ENCODE measurements at regions not wholly inside any gene's neighbourhood (a gene's known extent, or its start where the extent isn't known, plus 50 kb on each side); places are given as distances from the start of the nearest gene placed in this dataset.

DNA sequence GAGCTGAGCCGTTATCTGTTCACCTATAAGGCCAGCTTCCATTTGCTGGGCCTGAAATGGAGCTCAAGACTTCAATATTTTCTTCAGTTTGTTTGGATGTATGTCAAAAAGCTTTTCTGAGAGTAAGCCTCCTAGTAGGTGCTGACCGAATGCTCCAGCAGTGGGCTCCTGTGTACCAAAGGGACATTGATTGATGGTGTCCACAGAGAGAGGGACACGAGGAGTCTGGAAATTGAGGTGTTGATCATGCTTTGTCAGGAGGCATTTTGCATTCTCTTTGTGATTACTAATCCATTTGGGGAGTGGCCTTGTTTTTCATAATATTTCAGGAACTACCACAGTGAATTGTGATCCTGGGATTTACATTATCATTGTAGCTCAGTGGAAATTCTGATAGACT, 107.7 kb upstream of the SLC38A2 start:
- Histone ChIP-seq H3K27ac (ENCODE audit: low read depth, low read length) (no peak overlapping the region), H3K9me2 (ENCODE audit: insufficient read depth) (peaks cover 5% of the 10 kb centered on the region; the same call in 1 of the 2 replicates), H3K79me2 (ENCODE audit: insufficient read depth, low read length) (peaks cover 3% of the 10 kb centered on the region; the same call in 1 of the 2 replicates), H3K27me3 (ENCODE audit: insufficient read depth, low read length) (no peaks in the 10 kb centered on the region), H3K4me1 (ENCODE audit: control insufficient read depth in 1 of 2, insufficient read depth in 2 of 2, low read length in 2 of 2) (peaks cover 43 to 63% of the 10 kb centered on the region in 2 experiments), H3K4me3 (replicated peaks in 1 of 2; ENCODE audit: low read depth in 1 of 2, low read length in 2 of 2) (no peak overlapping the region), H3K4me2 (ENCODE audit: low read length) (no peak overlapping the region), H3K36me3 (ENCODE audit: control insufficient read depth in 1 of 2, insufficient read depth in 2 of 2, low read length in 2 of 2) (peaks cover 0 to 7% of the 10 kb centered on the region in 2 experiments; a peak in 1 of 4 replicates), H2AFZ (ENCODE audit: low read depth, low read length, poor library complexity, severe bottlenecking) (no peak overlapping the region), H3K9me3 (ENCODE audit: control insufficient read depth in 1 of 2, insufficient read depth in 1 of 2, low read depth in 1 of 2, low read length in 2 of 2) (no peaks in the 10 kb centered on the region), H4K20me1 (ENCODE audit: insufficient read depth) (no peaks in the 10 kb centered on the region), H3K9ac (ENCODE audit: low read length) (no peak overlapping the region)
- no TSS peak for BruUV-seq (replicated peaks)
- CTCF ChIA-PET: no interaction called here
- POLR2A ChIA-PET: interaction anchor here (1.5 kb wide), 1 partner anchor 30 kb away, joined by 3 read pairs; no protein-coding TSS in a partner anchor
- TF ChIP-seq POLR2AphosphoS5 (IDR thresholded peaks at IDR 0.05; ENCODE audit: low read depth, low read length) (no peak), ATF3 (IDR thresholded peaks at IDR 0.05) (no peak), TCF7L2 (IDR thresholded peaks at IDR 0.05; ENCODE audit: borderline replicate concordance, extremely low read depth, insufficient read depth, insufficient read length) (no peak)
- intact Hi-C loops (cut with micrococcal nuclease): no loop called here
- ATAC-seq (no peak), DNase-seq (ENCODE audit: low read depth, low spot score) (no peak)
- RAD21 ChIA-PET (ENCODE audit: low non-redundant PET in 1 of 2, low total read pairs in 2 of 2, uncharacterized antibody in 2 of 2, unreplicated experiment in 2 of 2): no interaction called here

DNA sequence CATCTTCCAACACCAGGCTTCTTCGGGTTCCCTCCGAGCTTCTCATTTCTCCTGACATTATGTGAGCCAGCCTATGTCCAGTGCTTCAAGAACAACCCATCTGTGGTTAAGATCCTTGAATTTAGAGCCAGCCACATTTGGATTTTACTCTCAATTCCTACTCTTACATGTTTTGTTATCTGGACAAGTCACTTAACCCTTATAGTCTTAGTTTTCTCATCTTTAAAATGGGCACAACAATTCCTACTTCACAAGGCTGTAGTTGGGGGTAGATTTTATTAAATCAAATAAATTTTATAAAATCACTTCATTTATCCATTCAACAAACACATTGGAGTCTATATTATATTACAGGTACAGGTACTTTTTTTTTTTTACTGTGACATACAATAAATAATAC, 105.5 kb upstream of the SLC38A2 start:
- ChIA-PET POLR2A (no interaction called here), RAD21 (ENCODE audit: low non-redundant PET in 1 of 2, low total read pairs in 2 of 2, uncharacterized antibody in 2 of 2, unreplicated experiment in 2 of 2) (no interaction called here)
- TF ChIP-seq ATF3 (IDR thresholded peaks at IDR 0.05) (no peak), POLR2AphosphoS5 (IDR thresholded peaks at IDR 0.05; ENCODE audit: low read depth, low read length) (no peak), RAD21 (IDR thresholded peaks at IDR 0.05; ENCODE audit: low read depth) (no peak), ELF1 (IDR thresholded peaks at IDR 0.05; ENCODE audit: borderline replicate concordance, low read depth) (no peak), JUND (IDR thresholded peaks at IDR 0.05) (no peak), POLR2A (IDR thresholded peaks at IDR 0.05; ENCODE audit: borderline replicate concordance, extremely low read depth, insufficient read depth, insufficient read length) (no peak), ZFX (IDR thresholded peaks at IDR 0.05) (no peak), EZH2 (IDR thresholded peaks at IDR 0.05) (no peak), CBX3 (IDR thresholded peaks at IDR 0.05; ENCODE audit: low read depth) (no peak), REST (IDR thresholded peaks at IDR 0.05; ENCODE audit: low read depth) (no peak), SIN3A (IDR thresholded peaks at IDR 0.05; ENCODE audit: low read depth) (no peak), YY1 (IDR thresholded peaks at IDR 0.05; ENCODE audit: extremely low read depth, insufficient replicate concordance, low read depth, low read length) (no peak), CTCF (IDR thresholded peaks at IDR 0.05 in 2 of 3, conservative IDR thresholded peaks at IDR 0.05 in 1 of 3; ENCODE audit: borderline replicate concordance in 1 of 3, insufficient read depth in 1 of 3, low read depth in 2 of 3, low read length in 2 of 3) (no peak)
- TF ChIP-seq, protein P1, sequence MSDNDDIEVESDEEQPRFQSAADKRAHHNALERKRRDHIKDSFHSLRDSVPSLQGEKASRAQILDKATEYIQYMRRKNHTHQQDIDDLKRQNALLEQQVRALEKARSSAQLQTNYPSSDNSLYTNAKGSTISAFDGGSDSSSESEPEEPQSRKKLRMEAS (IDR thresholded peaks at IDR 0.05): no peak

More for the DNA sequence above, 105.5 kb upstream of the SLC38A2 start:
- no peak for DNase-seq (ENCODE audit: low read depth, low spot score)
- BruUV-seq (replicated peaks): no TSS peak
- Histone ChIP-seq H3K27me3 (ENCODE audit: insufficient read depth, low read length) (no peaks in the 10 kb centered on the region), H2AFZ (ENCODE audit: low read depth, low read length, poor library complexity, severe bottlenecking) (no peak overlapping the region), H3K9me2 (ENCODE audit: insufficient read depth) (peaks cover 5% of the 10 kb centered on the region; the same call in 1 of the 2 replicates), H3K27ac (ENCODE audit: low read depth, low read length) (no peak overlapping the region), H3K4me1 (ENCODE audit: control insufficient read depth in 1 of 2, insufficient read depth in 2 of 2, low read length in 2 of 2) (peaks cover 50 to 69% of the 10 kb centered on the region in 2 experiments), H3K9me3 (ENCODE audit: control insufficient read depth in 1 of 2, insufficient read depth in 1 of 2, low read depth in 1 of 2, low read length in 2 of 2) (no peaks in the 10 kb centered on the region), H3K79me2 (ENCODE audit: insufficient read depth, low read length) (peaks cover 11% of the 10 kb centered on the region; the same call in 1 of the 2 replicates), H3K9ac (ENCODE audit: low read length) (no peak overlapping the region), H3K4me2 (ENCODE audit: low read length) (no peak overlapping the region), H3K36me3 (ENCODE audit: control insufficient read depth in 1 of 2, insufficient read depth in 2 of 2, low read length in 2 of 2) (peaks cover 0 to 7% of the 10 kb centered on the region in 2 experiments; a peak in 1 of 4 replicates), H3K4me3 (replicated peaks in 1 of 2; ENCODE audit: low read depth in 1 of 2, low read length in 2 of 2) (no peak overlapping the region), H4K20me1 (ENCODE audit: insufficient read depth) (no peaks in the 10 kb centered on the region)
- CTCF ChIA-PET: no interaction called here
- intact Hi-C loops (cut with micrococcal nuclease): loop anchor here (10.0 kb wide), 1 partner anchor 187 kb away; no protein-coding TSS in a partner anchor
- ATAC-seq: no peak

All from HCT116 (cell line).